CD4-positive, alpha-beta T cell treated with Interferon gamma for 1 hour (primary cell): ENCODE measurements at regions not wholly inside any gene's neighbourhood (a gene's known extent, or its start where the extent isn't known, plus 50 kb on each side); places are given as distances from the start of the nearest gene placed in this dataset.
"Not testable (repeated sequence)": the region's sequence is repeated elsewhere in the genome, so short reads cannot be mapped to it uniquely, and the experiment has no call there.

Experiments
- DNase-seq: peaks from one replicate; pipeline ENCODE4 v3.0.0-alpha.2; 2020

GRCh38 chr21:5975719-5976118 is 4545.7 kb upstream of the TPTE start:
- DNase-seq = not testable (repeated sequence)

- DNase-seq = not testable (repeated sequence)
These were observed 4523.8 kb upstream of the TPTE start for GRCh38 chr21:5997586-5997985.

DNA sequence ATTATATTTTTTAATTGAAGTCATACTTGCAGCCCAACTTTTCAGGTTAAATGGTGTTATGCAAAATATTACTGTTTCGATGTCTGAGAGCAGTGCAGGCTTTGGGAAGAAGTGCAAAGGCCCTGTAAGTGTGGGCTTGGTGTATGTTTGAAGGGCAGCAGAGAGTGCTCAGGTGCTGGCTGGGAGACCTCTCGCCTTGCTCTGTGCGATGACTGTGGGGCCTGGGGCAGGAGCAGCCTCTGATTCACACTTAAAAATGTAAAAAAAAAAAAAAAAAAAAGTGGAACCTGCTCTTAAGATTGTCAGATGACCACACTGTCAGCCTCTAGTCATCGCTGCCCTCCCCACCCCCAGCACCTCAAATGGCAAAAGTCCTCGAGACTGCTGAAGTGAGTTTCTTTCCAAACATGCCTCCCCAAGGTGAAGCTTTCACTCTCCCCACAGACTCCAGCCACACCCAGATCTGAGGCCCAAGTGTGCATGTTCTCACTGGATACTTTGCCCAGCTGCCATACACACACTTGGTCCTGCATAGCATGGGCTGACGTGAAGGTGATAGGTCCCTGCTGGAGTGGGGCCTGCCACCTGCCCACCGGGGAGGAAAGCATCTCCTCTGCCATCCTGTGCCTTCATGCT is 4505.8 kb upstream of the TPTE start:
- DNase-seq = not testable (repeated sequence)

GRCh38 chr21:6020460-6020859 is 4500.9 kb upstream of the TPTE start:
- not testable (repeated sequence) for DNase-seq

DNA sequence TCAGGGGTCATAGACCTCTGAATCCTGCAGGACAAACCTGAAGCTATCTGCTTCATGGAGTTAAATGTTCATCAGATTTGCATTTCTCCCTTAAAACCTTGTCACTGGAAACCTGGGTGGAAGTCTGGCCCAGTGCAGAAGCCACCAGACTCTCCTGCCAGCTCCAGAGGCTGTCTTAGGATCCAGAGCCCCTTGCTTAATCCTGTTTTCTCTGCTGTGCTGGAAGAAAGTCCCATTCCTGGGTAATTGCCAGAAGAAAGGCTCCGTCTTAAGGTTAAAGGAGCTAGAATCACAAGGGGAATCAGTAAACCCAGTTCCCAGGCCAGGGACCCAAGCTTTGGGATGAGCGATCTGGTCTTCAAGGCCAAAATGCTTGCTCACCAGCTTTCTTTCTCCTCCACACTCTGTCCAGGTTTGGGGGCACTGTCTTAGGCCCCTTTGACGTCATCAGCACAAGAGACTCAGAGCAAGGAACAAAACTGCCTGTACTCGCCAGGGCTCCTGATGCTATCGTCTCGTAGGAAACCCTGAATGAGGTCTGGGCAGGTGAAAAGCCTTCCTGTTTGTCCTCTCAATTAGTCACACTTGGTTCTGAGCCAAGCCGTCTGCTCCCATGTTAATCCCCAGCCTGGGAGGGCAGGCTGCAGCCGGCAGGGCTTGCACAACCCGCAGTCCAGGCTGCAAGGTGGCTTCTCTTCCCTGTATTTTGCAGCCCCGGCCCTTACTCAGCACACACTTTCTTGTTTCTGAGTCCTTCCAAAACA is 4500.2 kb upstream of the TPTE start:
- not testable (repeated sequence) for DNase-seq

- not testable (repeated sequence) for DNase-seq
These were observed 4499.6 kb upstream of the TPTE start for GRCh38 chr21:6021717-6022270.

- DNase-seq = not testable (repeated sequence)
These were observed 4498.1 kb upstream of the TPTE start for GRCh38 chr21:6023331-6023730.

- not testable (repeated sequence) for DNase-seq
These were observed 4496.2 kb upstream of the TPTE start for GRCh38 chr21:6025139-6025538.

GRCh38 chr21:6027497-6027896 is 4493.9 kb upstream of the TPTE start:
- DNase-seq = not testable (repeated sequence)

- DNase-seq = not testable (repeated sequence)
These were observed 4487.2 kb upstream of the TPTE start for GRCh38 chr21:6034124-6034678.

- not testable (repeated sequence) for DNase-seq
These were observed 4486.4 kb upstream of the TPTE start for GRCh38 chr21:6034820-6035473.

DNA sequence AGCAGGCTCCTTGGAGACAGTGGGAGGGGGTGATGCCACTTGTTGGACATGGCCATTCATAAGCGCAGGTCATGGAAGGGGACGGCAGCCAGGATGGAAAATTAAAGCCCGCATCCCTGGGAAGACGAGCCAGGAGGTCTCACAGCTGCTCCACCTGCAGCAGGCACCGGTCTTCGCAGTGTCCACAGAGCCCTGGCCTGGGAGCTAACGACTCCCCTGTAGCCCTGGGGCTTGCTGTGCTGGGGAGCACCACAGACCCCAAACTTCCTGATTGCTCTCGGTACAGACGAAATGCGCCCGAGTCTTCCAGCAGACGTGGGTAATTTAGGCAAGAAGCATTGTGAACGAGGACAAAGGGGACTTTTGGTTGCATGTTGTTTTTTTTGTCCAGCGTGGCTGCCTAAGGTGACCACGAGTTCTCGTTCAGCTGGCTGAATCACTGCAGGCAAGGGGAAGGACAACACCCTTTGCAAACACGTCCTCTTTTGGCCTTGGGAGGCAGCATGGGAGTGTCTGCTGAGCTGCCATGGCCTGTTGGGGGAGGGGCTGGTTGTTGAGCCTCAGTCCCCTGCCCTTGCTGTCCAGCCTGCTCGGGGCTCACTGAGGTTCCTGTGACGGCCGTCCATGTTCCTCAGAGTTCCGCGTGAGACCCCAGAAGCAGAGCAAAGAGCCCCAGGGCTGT is 4485.8 kb upstream of the TPTE start:
- not testable (repeated sequence) for DNase-seq

DNA sequence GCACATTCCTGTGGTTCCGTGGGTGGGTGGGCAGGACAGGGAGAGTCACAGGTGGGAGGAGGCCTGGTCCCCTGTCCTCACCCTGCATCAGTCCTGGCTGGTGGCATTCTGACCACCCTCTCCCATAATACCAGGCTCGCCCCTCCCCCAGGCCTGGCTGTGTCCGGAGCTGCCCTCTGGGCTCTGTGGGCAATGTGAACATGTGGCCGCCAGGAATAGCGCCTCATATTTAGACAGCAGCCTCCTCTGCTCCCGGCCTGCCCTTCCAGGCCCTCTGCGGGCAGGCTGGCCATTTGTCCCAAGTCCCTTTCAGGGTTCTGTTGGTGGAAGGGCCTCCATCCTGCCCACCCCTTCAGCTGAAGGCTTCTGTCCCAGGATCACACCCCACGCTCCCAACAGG is 4482.2 kb upstream of the TPTE start:
- not testable (repeated sequence) for DNase-seq

GRCh38 chr21:6040095-6040494 is 4481.3 kb upstream of the TPTE start:
- not testable (repeated sequence) for DNase-seq

DNA sequence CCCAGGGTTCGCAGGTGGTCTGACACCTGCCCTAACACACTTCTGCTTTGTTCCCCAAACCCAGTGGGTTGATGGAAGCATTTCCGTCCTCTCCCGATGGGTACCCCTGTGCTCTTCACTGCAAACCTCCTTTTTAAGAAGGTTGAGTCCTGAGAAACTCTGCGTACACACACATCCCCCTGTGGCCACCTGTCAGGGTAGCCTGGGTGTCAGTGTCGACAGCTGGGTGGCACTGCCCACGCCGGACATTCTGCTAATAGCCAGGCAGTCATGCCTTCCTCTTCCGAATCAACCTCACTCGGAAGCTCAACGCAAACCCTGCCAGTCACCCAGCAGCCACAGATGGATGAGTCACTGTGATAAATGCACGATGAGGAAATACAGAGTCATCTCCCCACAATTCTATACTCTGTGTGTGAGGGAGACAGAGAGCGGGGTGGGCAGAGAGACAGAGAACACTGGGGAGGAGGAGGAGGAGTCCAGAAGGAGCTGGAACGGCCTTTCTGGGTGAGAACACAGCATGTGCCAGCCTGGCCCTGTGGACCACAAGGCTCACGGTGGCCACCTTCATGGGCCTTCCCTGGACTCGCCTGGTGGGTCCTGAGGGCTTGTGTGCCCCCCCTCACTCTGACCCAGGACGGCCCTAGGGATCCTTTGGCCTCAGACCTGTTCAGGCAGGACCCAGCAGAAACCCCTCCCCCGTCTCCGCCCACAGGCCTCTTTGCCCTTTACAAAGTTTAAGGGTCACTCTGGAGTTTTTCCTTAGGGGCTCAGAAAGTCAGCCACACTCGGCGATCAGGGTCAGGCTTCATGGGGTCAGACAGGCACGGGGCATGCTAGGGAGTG is 4477.7 kb upstream of the TPTE start:
- DNase-seq = not testable (repeated sequence)

DNA sequence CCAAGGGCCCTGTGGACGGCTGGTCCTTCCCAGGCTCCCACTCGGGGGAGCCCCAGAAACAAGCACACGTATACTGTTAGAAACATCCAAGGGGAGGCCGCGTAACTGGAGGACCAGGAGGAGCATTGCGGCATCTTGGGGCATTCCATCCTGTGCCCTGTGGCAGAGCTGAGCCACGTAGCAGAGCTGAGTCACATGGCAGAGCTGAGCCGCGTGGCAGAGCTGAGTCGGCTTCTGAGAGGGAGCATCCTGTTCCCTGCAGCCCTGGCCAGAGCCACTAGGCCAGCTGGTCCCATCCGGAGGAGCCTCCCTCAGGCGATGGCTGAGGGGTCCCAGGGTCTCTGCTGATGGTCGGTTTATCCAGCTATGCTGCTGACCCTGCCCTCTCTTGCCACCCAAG is 4476.7 kb upstream of the TPTE start:
- DNase-seq = not testable (repeated sequence)

DNA sequence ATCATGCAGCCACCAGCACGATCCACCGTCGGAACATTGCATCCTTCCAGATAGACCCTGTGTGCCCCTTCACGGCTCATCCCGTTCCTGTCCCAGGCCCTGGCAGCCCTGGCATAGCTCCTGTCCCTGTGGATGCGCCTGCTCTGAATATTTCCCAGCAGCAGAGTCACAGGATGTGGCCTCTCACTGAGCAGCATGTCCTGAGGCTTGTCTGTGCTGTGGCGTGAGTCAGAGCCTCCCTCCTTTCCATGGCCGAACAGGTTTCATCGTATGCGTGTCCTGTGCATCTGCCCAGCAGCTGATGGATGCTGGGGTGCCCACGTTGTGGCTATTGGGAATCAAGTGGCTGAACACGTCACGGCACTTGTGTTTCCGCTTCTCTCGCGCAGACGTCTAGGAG is 4471.5 kb upstream of the TPTE start:
- DNase-seq = not testable (repeated sequence)

- DNase-seq = not testable (repeated sequence)
These were observed 4469.3 kb upstream of the TPTE start for GRCh38 chr21:6052109-6052508.

DNA sequence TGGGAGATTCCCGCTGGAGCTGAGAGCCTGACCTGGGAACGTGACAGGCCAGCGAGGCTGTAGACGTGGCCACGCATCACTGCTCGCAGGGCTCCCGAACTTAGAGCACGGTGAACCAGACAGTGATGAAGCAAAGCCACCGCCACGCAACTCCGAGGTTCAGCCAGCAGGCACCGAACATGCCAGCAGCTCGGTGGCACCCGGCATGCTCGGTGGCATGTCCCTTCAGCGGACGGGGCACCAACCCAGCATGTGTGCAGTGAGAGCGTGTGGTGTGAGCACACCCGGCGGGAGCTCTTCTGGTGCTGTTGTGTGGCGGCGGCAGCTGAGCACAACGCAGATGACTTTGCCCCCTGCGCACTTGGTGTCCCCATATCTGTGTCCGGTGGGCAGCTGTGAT is 4468.2 kb upstream of the TPTE start:
- DNase-seq = not testable (repeated sequence)

DNA sequence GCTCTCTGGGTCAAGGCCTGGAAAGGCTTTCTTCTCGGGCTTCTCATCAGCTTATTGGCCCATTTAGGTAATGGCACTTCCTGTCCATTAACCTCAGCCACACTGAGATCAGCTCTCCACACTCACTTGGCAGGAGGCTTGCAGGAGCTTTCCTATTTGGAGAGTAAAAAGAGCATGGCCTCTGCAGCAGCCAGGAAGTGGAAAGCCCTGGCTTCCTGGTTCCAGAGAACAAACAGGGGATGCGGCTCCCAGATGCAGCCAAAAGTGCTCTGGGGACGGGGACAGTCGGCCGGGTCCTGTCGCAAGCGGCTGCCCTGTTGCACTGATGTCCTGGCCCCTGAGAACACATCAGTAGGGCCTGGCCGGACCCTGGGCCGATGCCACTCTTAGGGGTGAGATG is 4462.4 kb upstream of the TPTE start:
- not testable (repeated sequence) for DNase-seq

GRCh38 chr21:6060054-6060681 is 4461.2 kb upstream of the TPTE start:
- not testable (repeated sequence) for DNase-seq
